ENCODE measurements at regions not wholly inside any gene's neighbourhood (a gene's known extent, or its start where the extent isn't known, plus 50 kb on each side); places are given as distances from the start of the nearest gene placed in this dataset.

DNA sequence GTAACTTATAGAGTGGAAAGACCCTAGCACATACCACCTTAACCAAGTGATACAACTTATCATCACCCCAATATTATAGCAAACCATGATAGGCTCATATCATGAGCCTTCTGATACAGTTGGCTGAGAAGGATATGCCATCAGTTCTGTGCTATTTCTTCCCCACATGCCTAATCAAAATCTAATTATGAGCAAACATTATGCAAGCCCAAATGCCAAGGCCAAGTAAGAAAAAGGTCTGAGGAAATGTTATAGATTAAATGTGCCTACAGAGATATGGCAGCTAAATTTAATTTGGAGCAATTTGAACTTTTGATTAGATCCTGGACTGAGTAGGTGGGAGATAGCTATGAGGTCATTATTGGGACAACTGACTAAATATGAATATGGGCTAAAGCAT is 225.9 kb upstream of the PMFBP1 start:
- Histone ChIP-seq H3K4me2 (ENCODE audit: low read length) (no peak overlapping the region), H3K27me3 (ENCODE audit: insufficient read depth, low read depth, low read length) (no peaks in the 10 kb centered on the region), H3K9me2 (ENCODE audit: insufficient read depth, low read length) (no peaks in the 10 kb centered on the region), H3F3A (ENCODE audit: insufficient read depth, low read length, poor library complexity, severe bottlenecking) (no peaks in the 10 kb centered on the region), H4K20me1 (ENCODE audit: insufficient read depth) (no peaks in the 10 kb centered on the region), H3K27ac (ENCODE audit: low read length) (no peak overlapping the region), H3K9ac (ENCODE audit: low read length) (no peak overlapping the region), H3K36me3 (ENCODE audit: insufficient read depth, low read length) (no peaks in the 10 kb centered on the region), H3K79me2 (replicated peaks; ENCODE audit: insufficient read depth, low read length) (no peaks in the 10 kb centered on the region), H3K4me3 (ENCODE audit: low read length) (no peak overlapping the region), H3K9me3 (ENCODE audit: low read length) (no peaks in the 10 kb centered on the region), H2AFZ (ENCODE audit: low read depth, low read length) (no peak overlapping the region)
- TF ChIP-seq, protein P1, sequence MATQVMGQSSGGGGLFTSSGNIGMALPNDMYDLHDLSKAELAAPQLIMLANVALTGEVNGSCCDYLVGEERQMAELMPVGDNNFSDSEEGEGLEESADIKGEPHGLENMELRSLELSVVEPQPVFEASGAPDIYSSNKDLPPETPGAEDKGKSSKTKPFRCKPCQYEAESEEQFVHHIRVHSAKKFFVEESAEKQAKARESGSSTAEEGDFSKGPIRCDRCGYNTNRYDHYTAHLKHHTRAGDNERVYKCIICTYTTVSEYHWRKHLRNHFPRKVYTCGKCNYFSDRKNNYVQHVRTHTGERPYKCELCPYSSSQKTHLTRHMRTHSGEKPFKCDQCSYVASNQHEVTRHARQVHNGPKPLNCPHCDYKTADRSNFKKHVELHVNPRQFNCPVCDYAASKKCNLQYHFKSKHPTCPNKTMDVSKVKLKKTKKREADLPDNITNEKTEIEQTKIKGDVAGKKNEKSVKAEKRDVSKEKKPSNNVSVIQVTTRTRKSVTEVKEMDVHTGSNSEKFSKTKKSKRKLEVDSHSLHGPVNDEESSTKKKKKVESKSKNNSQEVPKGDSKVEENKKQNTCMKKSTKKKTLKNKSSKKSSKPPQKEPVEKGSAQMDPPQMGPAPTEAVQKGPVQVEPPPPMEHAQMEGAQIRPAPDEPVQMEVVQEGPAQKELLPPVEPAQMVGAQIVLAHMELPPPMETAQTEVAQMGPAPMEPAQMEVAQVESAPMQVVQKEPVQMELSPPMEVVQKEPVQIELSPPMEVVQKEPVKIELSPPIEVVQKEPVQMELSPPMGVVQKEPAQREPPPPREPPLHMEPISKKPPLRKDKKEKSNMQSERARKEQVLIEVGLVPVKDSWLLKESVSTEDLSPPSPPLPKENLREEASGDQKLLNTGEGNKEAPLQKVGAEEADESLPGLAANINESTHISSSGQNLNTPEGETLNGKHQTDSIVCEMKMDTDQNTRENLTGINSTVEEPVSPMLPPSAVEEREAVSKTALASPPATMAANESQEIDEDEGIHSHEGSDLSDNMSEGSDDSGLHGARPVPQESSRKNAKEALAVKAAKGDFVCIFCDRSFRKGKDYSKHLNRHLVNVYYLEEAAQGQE (IDR thresholded peaks at IDR 0.05; ENCODE audit: borderline replicate concordance): no peak
- TF ChIP-seq EZH2 (IDR thresholded peaks at IDR 0.05; ENCODE audit: borderline replicate concordance, insufficient read depth, low read length, poor library complexity, severe bottlenecking) (no peak), MXI1 (conservative IDR thresholded peaks at IDR 0.05; ENCODE audit: poor library complexity, severe bottlenecking) (no peak), TAF1 (IDR thresholded peaks at IDR 0.05; ENCODE audit: low read depth) (no peak), RAD21 (conservative IDR thresholded peaks at IDR 0.05) (no peak), SMC3 (conservative IDR thresholded peaks at IDR 0.05; ENCODE audit: poor library complexity) (no peak), POLR2AphosphoS5 (IDR thresholded peaks at IDR 0.05) (no peak), EP300 (conservative IDR thresholded peaks at IDR 0.05; ENCODE audit: poor library complexity, severe bottlenecking) (no peak)
- TF ChIP-seq, protein P2, sequence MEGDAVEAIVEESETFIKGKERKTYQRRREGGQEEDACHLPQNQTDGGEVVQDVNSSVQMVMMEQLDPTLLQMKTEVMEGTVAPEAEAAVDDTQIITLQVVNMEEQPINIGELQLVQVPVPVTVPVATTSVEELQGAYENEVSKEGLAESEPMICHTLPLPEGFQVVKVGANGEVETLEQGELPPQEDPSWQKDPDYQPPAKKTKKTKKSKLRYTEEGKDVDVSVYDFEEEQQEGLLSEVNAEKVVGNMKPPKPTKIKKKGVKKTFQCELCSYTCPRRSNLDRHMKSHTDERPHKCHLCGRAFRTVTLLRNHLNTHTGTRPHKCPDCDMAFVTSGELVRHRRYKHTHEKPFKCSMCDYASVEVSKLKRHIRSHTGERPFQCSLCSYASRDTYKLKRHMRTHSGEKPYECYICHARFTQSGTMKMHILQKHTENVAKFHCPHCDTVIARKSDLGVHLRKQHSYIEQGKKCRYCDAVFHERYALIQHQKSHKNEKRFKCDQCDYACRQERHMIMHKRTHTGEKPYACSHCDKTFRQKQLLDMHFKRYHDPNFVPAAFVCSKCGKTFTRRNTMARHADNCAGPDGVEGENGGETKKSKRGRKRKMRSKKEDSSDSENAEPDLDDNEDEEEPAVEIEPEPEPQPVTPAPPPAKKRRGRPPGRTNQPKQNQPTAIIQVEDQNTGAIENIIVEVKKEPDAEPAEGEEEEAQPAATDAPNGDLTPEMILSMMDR (IDR thresholded peaks at IDR 0.05; ENCODE audit: poor library complexity, severe bottlenecking): no peak

DNA sequence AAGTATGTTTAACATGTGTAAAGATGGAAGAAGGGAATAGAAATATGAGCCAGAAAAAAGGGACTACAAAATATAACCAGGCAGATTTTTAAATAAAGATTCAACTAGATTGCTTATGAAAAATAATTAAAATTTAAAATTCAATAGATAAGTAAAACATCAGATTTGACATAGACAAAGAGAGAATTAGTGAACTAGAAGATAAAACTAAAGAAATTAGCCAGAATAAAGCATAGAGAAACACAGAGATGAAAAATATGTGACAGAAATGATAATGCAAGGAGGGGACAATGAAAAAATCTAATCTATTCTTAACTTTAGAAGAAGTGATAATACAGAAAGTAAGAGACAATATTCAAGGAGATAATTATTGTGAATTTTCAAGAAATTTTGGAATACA is 222.6 kb upstream of the PMFBP1 start:
- no peaks in the 10 kb centered on the region for H3F3A ChIP-seq (ENCODE audit: insufficient read depth, low read length, poor library complexity, severe bottlenecking)
- H3K79me2 ChIP-seq (replicated peaks; ENCODE audit: insufficient read depth, low read length): no peaks in the 10 kb centered on the region
- no peak overlapping the region for H3K27ac ChIP-seq (ENCODE audit: low read length)
- no peaks in the 10 kb centered on the region for H4K20me1 ChIP-seq (ENCODE audit: insufficient read depth)
- H3K9ac ChIP-seq (ENCODE audit: low read length): no peak overlapping the region
- H3K36me3 ChIP-seq (ENCODE audit: insufficient read depth, low read length): no peaks in the 10 kb centered on the region
- H3K9me2 ChIP-seq (ENCODE audit: insufficient read depth, low read length): no peaks in the 10 kb centered on the region
- peaks cover 3% of the 10 kb centered on the region for H3K9me3 ChIP-seq (ENCODE audit: low read length)
- no peak overlapping the region for H2AFZ ChIP-seq (ENCODE audit: low read depth, low read length)
- H3K4me3 ChIP-seq (ENCODE audit: low read length): no peak overlapping the region
- no peak overlapping the region for H3K4me2 ChIP-seq (ENCODE audit: low read length)
- TF ChIP-seq TAF1 (IDR thresholded peaks at IDR 0.05; ENCODE audit: low read depth) (no peak), POLR2AphosphoS5 (IDR thresholded peaks at IDR 0.05) (no peak), SMC3 (conservative IDR thresholded peaks at IDR 0.05; ENCODE audit: poor library complexity) (no peak), EZH2 (IDR thresholded peaks at IDR 0.05; ENCODE audit: borderline replicate concordance, insufficient read depth, low read length, poor library complexity, severe bottlenecking) (no peak)
- TF ChIP-seq, protein P2 (IDR thresholded peaks at IDR 0.05; ENCODE audit: poor library complexity, severe bottlenecking): no peak
- TF ChIP-seq, protein P1 (IDR thresholded peaks at IDR 0.05; ENCODE audit: borderline replicate concordance): no peak
- H3K27me3 ChIP-seq (ENCODE audit: insufficient read depth, low read depth, low read length): no peaks in the 10 kb centered on the region
